ENCODE measurements at regions not wholly inside any gene's neighbourhood (a gene's known extent, or its start where the extent isn't known, plus 50 kb on each side); places are given as distances from the start of the nearest gene placed in this dataset.
"Not testable (repeated sequence)": the region's sequence is repeated elsewhere in the genome, so short reads cannot be mapped to it uniquely, and the experiment has no call there.

GRCh38 chr16:10328291-10328690, 57.6 kb upstream of the ATF7IP2 start:
- H3K27me3 Mint-ChIP-seq; DNase-seq; ATAC-seq (ENCODE audit: low read depth); H3K4me3 Mint-ChIP-seq; H3K9me3 Mint-ChIP-seq; POLR2A ChIA-PET; H3K36me3 Mint-ChIP-seq: not testable (repeated sequence)
- Mint-ChIP-seq H3K27ac (peak overlapping the region; percentile 48), H3K4me1 (peaks cover 20% of the 10 kb centered on the region)

DNA sequence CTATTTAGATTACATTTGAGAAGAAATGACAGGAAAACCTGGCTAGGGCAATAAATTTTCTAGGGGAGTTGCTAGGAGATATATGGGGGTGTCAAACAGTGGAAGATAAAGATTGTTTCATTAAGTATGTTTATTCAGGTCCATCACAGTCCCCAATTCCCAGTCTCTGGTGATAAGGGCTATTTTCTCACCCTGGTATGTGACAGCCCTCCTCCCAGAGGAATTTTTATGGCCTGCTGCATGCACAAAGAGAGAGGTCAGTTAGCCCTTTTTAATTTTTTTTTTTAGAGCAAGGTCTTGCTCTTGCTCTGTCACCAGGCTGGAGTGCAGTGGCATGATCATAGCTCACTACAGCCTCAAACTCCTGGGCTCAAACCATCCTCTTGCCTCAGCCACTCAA, 53.6 kb upstream of the ATF7IP2 start:
- Mint-ChIP-seq H3K4me1 (peaks cover 25% of the 10 kb centered on the region), H3K27ac (no peak overlapping the region), H3K4me3 (no peak overlapping the region), H3K27me3 (no peaks in the 10 kb centered on the region), H3K36me3 (peaks cover 7% of the 10 kb centered on the region), H3K9me3 (peaks cover 4% of the 10 kb centered on the region)
- DNase-seq (no peak), ATAC-seq (ENCODE audit: low read depth) (no peak)
- POLR2A ChIA-PET = no interaction called here

DNA sequence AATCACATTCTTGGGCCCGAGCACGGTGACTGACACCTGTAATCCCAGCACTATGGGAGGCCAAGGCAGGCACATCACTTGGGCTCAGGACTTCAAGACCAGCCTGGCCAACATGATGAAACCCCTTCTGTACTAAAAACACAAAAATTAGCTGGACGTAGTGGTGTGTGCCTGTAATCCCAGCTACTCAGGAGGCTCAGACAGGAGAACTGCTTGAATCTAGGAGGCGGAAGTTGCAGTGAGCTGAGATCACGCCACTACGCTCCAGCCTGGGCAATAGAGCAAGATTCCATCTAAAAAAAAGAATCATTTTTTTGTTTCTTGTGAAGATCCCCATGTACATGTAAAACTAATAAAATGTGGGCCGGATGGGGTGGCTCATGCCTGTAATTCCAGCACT, 53.1 kb upstream of the ATF7IP2 start:
- Mint-ChIP-seq H3K4me1 (peaks cover 22% of the 10 kb centered on the region), H3K4me3 (no peak overlapping the region), H3K27ac (no peak overlapping the region), H3K9me3 (peaks cover under 1% of the 10 kb centered on the region), H3K27me3 (no peaks in the 10 kb centered on the region), H3K36me3 (peaks cover 3% of the 10 kb centered on the region)
- DNase-seq = no peak
- POLR2A ChIA-PET = no interaction called here
- no peak for ATAC-seq (ENCODE audit: low read depth)

DNA sequence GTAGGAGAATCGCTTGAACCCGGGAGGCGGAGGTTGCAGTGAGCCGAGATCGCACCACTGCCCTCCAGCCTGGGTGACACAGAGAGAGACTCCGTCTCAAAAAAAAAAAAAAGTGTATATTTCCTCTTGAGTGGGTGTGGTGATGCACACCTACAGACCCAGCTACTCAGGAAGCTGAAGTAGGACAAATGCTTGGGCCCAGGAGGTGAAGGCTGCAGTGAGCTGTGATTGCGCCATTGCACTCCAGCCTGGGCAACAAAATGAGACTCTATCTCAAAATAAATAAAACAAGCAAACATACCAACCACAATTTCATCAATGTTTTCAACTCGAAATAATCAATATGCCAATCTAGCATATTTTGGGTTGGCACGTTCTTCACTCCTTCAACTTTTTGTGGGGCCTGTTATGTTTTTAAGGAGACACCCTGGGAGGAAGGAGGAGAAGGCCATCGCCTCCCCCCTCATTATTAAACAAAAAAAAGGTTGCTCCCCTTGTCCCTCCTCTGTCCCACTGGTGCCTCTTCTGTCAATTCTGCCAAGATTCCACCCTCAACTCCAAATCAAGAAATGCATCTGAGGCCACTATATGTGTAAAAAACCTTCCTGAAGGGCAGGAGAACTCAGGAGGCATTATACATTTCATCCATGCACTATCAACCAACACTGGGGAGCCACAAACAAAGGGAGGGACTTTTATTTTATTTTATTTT, 52.4 kb upstream of the ATF7IP2 start:
- DNase-seq = no peak
- H3K36me3 Mint-ChIP-seq = no peaks in the 10 kb centered on the region
- peaks cover 20% of the 10 kb centered on the region for H3K4me1 Mint-ChIP-seq
- POLR2A ChIA-PET = interaction anchor here (0.7 kb wide), 2 partner anchors 14 to 78 kb away, joined by 3 read pairs; no protein-coding TSS in a partner anchor
- no peak overlapping the region for H3K27ac Mint-ChIP-seq
- no peak overlapping the region for H3K4me3 Mint-ChIP-seq
- no peaks in the 10 kb centered on the region for H3K27me3 Mint-ChIP-seq
- H3K9me3 Mint-ChIP-seq = no peaks in the 10 kb centered on the region
- no peak for ATAC-seq (ENCODE audit: low read depth)

DNA sequence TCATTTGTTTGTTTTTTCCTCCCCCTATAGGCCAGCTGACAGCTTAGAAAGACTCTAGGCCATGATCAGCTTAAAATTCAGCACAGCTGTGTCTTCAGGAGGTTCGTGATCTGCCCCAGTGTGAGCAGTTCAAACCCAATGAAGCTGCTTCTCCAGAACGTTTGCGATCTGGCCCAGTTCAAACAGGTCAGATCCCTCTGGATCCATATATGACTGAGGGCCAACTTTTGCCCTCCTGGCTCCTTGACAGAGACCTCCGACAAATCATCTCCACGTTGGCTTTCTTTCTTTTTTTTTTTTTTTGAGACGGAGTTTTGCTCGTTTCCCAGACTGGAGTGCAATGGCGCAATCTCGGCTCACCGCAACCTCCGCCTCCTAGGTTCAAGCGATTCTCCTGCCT, 50.2 kb upstream of the ATF7IP2 start:
- Mint-ChIP-seq H3K4me1 (peaks cover 17% of the 10 kb centered on the region), H3K9me3 (peaks cover 11% of the 10 kb centered on the region), H3K4me3 (no peak overlapping the region), H3K27ac (no peak overlapping the region), H3K36me3 (peaks cover 4% of the 10 kb centered on the region), H3K27me3 (no peaks in the 10 kb centered on the region)
- POLR2A ChIA-PET = no interaction called here
- DNase-seq (no peak), ATAC-seq (ENCODE audit: low read depth) (no peak)
